Astrocyte (in vitro differentiated cells and primary cell): ENCODE measurements at regions not wholly inside any gene's neighbourhood (a gene's known extent, or its start where the extent isn't known, plus 50 kb on each side); places are given as distances from the start of the nearest gene placed in this dataset.
A peak's percentile ranks its signal among the peaks of the same experiment; 100 is the strongest.

Experiments used
- DNase-seq: peaks from one replicate; pipeline ENCODE4 v3.0.0-alpha.2; 2010; ENCODE audit warnings: low read depth
- FAIRE-seq: peaks from 2 replicates; lab custom pipeline; 2011; peaks lifted over from hg19 to GRCh38; lab: Jason Lieb, UNC
- H2AFZ ChIP-seq: 2 replicates; pipeline ENCODE4 v1.6.0; 2012; ENCODE audit warnings: low read depth, low read length, inconsistent platforms
- H3K27ac ChIP-seq: 2 replicates; pipeline ENCODE4 v1.5.1; 2011; ENCODE audit warnings: low read depth, low read length, inconsistent platforms
- H3K27me3 ChIP-seq: 2 replicates; pipeline ENCODE4 v1.6.0; 2011; ENCODE audit warnings: low read length, inconsistent platforms; ENCODE audit not compliant: insufficient read depth
- H3K36me3 ChIP-seq: 2 replicates; pipeline ENCODE4 v1.5.1; 2011; ENCODE audit warnings: low read length, inconsistent platforms; ENCODE audit not compliant: insufficient read depth
- H3K4me1 ChIP-seq: 2 replicates; pipeline ENCODE4 v1.5.1; 2011; ENCODE audit warnings: low read length, inconsistent platforms; ENCODE audit not compliant: insufficient read depth
- H3K4me2 ChIP-seq: 2 replicates; pipeline ENCODE4 v1.6.0; 2012; ENCODE audit warnings: low read length, inconsistent platforms
- H3K4me3 ChIP-seq: 2 replicates; pipeline ENCODE4 v1.5.1; 2011; ENCODE audit warnings: low read depth, mild to moderate bottlenecking, low read length, inconsistent platforms; ENCODE audit not compliant: insufficient read depth
- H3K79me2 ChIP-seq: 2 replicates; pipeline ENCODE4 v1.6.0; 2012; ENCODE audit warnings: mild to moderate bottlenecking, low read length, inconsistent platforms; ENCODE audit not compliant: insufficient read depth
- H3K9ac ChIP-seq: 2 replicates; pipeline ENCODE4 v1.6.0; 2012; ENCODE audit warnings: mild to moderate bottlenecking, low read length, inconsistent platforms
- H3K9me3 ChIP-seq: 2 replicates; pipeline ENCODE4 v1.5.1; 2012; ENCODE audit warnings: low read depth, mild to moderate bottlenecking, low read length, inconsistent platforms; ENCODE audit not compliant: insufficient read depth
- H4K20me1 ChIP-seq: 2 replicates; pipeline ENCODE4 v1.6.0; 2012; ENCODE audit warnings: low read length, inconsistent platforms; ENCODE audit not compliant: insufficient read depth
- H3K27ac Mint-ChIP-seq: one replicate; pipeline ENCODE4 v1.8.0; 2021; ENCODE audit warnings: mild to moderate bottlenecking, mixed read lengths; ENCODE audit not compliant: unreplicated experiment
- H3K27me3 Mint-ChIP-seq: one replicate; pipeline ENCODE4 v1.8.0; 2021; ENCODE audit warnings: low read depth, mixed read lengths; ENCODE audit not compliant: unreplicated experiment
- H3K36me3 Mint-ChIP-seq: one replicate; pipeline ENCODE4 v1.8.0; 2021; ENCODE audit warnings: low read depth, mixed read lengths; ENCODE audit not compliant: unreplicated experiment
- H3K4me1 Mint-ChIP-seq: one replicate; pipeline ENCODE4 v1.8.0; 2021; ENCODE audit warnings: low read depth, mixed read lengths; ENCODE audit not compliant: unreplicated experiment
- H3K4me3 Mint-ChIP-seq: one replicate; pipeline ENCODE4 v1.8.0; 2021; ENCODE audit warnings: mild to moderate bottlenecking, moderate library complexity, mixed read lengths; ENCODE audit not compliant: unreplicated experiment
- H3K9me3 Mint-ChIP-seq: one replicate; pipeline ENCODE4 v1.8.0; 2021; ENCODE audit warnings: mild to moderate bottlenecking, mixed read lengths; ENCODE audit not compliant: unreplicated experiment
- CTCF ChIP-seq: IDR thresholded peaks from 2 replicates; pipeline ENCODE4 v1.5.1; 2011; ENCODE audit warnings: low read depth, mild to moderate bottlenecking, inconsistent platforms, low read length, moderate library complexity; ENCODE audit not compliant: insufficient read depth
- EZH2 ChIP-seq: IDR thresholded peaks from 2 replicates; pipeline ENCODE4 v1.6.1; 2012; ENCODE audit warnings: mild to moderate bottlenecking, low read length, inconsistent platforms; ENCODE audit not compliant: insufficient read depth

- H3K9me3 ChIP-seq, result no peaks in the 10 kb centered on the region
- Mint-ChIP-seq H3K27ac (peak overlapping the region; percentile 96), H3K4me3 (no peak overlapping the region), H3K36me3 (no peaks in the 10 kb centered on the region), H3K27me3 (peaks cover 2% of the 10 kb centered on the region), H3K4me1 (peaks cover 27% of the 10 kb centered on the region), H3K9me3 (no peaks in the 10 kb centered on the region)
- FAIRE-seq (peak; percentile 72), DNase-seq (peak; percentile 97)
- peaks cover 22% of the 10 kb centered on the region for H3K4me1 ChIP-seq
- no peak overlapping the region for H3K4me3 ChIP-seq
- H4K20me1 ChIP-seq, result no peaks in the 10 kb centered on the region
- no peaks in the 10 kb centered on the region for H3K27me3 ChIP-seq
- H3K36me3 ChIP-seq, result no peaks in the 10 kb centered on the region
- no peak overlapping the region for H2AFZ ChIP-seq
- peak overlapping the region; percentile 40 for H3K9ac ChIP-seq
- no peak for TF ChIP-seq EZH2
- TF ChIP-seq CTCF, result no peak
- H3K79me2 ChIP-seq, result no peaks in the 10 kb centered on the region
- H3K27ac ChIP-seq, result peak overlapping the region; percentile 72
- H3K4me2 ChIP-seq, result peak overlapping the region; percentile 59
These were observed 647.1 kb downstream of the NTRK3 start for GRCh38 chr15:87609474-87609873.

GRCh38 chr15:87608238-87609028 lies 648.1 kb downstream of the NTRK3 start:
- no peak for TF ChIP-seq CTCF
- TF ChIP-seq EZH2, result no peak
- no peak overlapping the region for H3K4me2 ChIP-seq
- peaks cover 27% of the 10 kb centered on the region for H3K4me1 Mint-ChIP-seq
- peak overlapping the region; percentile 72 for H3K27ac ChIP-seq
- no peak for FAIRE-seq
- H3K9ac ChIP-seq, result no peak overlapping the region
- no peak for DNase-seq
- no peaks in the 10 kb centered on the region for H3K36me3 ChIP-seq
- H3K9me3 Mint-ChIP-seq, result no peaks in the 10 kb centered on the region
- H3K27me3 Mint-ChIP-seq, result no peaks in the 10 kb centered on the region
- H4K20me1 ChIP-seq, result no peaks in the 10 kb centered on the region
- H3K27ac Mint-ChIP-seq, result peak overlapping the region; percentile 85
- H3K36me3 Mint-ChIP-seq, result no peaks in the 10 kb centered on the region
- no peak overlapping the region for H3K4me3 ChIP-seq
- H2AFZ ChIP-seq, result no peak overlapping the region
- no peaks in the 10 kb centered on the region for H3K27me3 ChIP-seq
- no peaks in the 10 kb centered on the region for H3K79me2 ChIP-seq
- no peaks in the 10 kb centered on the region for H3K9me3 ChIP-seq
- H3K4me3 Mint-ChIP-seq, result no peak overlapping the region
- peaks cover 22% of the 10 kb centered on the region for H3K4me1 ChIP-seq

DNA sequence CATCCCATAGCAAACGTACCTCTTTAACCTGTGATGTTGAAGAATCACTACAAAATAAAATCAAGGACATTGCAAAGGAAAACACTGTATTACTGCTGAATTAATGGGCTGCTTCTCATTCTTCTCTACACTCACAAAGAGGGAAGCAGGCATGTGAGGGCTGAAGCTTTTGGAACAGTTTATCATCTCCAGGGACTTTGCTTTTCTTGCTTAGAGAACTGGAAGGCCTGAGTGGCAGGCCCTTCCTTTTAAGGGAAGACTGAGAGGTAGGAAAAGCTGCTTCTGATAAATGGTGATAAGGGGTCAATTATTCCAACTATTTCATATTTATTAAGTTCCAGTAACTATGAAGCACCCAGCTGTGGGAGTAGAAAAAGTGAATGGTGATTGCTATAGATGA lies 649.6 kb downstream of the NTRK3 start:
- Histone ChIP-seq H3K9me3 (no peaks in the 10 kb centered on the region), H3K4me2 (no peak overlapping the region), H3K27ac (no peak overlapping the region), H3K9ac (no peak overlapping the region), H4K20me1 (no peaks in the 10 kb centered on the region), H3K4me1 (peaks cover 22% of the 10 kb centered on the region), H3K36me3 (no peaks in the 10 kb centered on the region), H3K27me3 (no peaks in the 10 kb centered on the region), H3K79me2 (no peaks in the 10 kb centered on the region), H3K4me3 (no peak overlapping the region), H2AFZ (no peak overlapping the region)
- Mint-ChIP-seq H3K36me3 (no peaks in the 10 kb centered on the region), H3K27ac (no peak overlapping the region), H3K27me3 (no peaks in the 10 kb centered on the region), H3K4me1 (peaks cover 27% of the 10 kb centered on the region), H3K4me3 (no peak overlapping the region), H3K9me3 (no peaks in the 10 kb centered on the region)
- DNase-seq (no peak), FAIRE-seq (no peak)
- TF ChIP-seq CTCF (no peak), EZH2 (no peak)
